ENCODE measurements at regions not wholly inside any gene's neighbourhood (a gene's known extent, or its start where the extent isn't known, plus 50 kb on each side); places are given as distances from the start of the nearest gene placed in this dataset.
"Not testable (repeated sequence)": the region's sequence is repeated elsewhere in the genome, so short reads cannot be mapped to it uniquely, and the experiment has no call there.

DNA sequence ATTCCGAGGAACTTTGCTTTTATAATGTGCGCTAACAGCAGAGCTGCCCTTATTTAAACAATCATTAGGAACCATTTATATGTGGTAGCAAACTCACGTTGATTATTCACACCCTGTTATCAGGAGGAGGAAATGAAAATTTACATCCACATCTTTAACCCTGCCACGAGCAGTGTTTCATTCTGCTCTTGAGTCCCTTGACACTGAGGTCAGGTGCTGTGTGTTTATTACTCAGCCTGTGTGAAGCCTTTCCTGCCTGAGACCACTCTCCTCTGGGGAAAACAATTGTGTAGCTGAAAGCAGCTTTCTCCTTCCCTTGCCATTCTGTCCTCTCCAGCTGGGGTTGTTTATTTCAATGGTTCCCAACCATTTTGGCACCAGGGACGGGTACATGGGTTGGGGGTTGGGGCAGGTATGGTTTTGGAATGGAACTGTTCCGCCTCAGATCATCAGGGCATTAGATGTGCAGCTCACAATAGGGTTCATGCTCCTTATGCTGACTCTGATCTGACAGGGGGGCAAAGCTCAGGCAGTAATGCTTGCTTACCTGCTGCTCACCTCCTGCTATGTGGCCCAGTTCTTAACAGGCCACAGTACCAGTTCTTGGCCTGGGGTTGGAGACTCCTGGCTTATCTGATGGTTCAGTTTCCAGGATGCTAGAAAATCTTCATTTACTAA lies 651.1 kb downstream of the TDRD15 start:
- no peak for DNase-seq (ENCODE audit: low read depth)
- TF ChIP-seq, protein P1, sequence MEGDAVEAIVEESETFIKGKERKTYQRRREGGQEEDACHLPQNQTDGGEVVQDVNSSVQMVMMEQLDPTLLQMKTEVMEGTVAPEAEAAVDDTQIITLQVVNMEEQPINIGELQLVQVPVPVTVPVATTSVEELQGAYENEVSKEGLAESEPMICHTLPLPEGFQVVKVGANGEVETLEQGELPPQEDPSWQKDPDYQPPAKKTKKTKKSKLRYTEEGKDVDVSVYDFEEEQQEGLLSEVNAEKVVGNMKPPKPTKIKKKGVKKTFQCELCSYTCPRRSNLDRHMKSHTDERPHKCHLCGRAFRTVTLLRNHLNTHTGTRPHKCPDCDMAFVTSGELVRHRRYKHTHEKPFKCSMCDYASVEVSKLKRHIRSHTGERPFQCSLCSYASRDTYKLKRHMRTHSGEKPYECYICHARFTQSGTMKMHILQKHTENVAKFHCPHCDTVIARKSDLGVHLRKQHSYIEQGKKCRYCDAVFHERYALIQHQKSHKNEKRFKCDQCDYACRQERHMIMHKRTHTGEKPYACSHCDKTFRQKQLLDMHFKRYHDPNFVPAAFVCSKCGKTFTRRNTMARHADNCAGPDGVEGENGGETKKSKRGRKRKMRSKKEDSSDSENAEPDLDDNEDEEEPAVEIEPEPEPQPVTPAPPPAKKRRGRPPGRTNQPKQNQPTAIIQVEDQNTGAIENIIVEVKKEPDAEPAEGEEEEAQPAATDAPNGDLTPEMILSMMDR (IDR thresholded peaks at IDR 0.05; ENCODE audit: insufficient read depth, low read length): no peak
- no peak overlapping the region for H3K4me3 ChIP-seq (ENCODE audit: low read depth, low read length)

DNA sequence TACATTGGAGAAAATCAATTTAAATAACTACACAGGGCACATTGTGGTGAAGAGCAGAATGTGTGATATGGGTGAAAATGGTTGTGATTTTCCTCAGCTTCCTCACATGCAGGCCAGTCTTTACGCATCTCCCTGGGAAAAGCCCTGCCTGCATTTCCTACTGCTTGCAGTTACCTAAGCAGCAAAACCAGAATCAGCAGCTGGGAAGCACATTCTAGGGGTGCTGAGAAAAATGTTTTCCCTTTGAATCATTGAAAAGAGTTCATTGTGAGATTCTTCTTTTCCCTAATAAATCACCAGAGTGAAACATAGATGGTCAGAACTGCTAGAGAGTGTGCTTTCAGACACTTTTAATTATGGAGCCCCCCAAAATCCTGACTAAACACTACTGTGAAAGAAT lies 656.0 kb downstream of the TDRD15 start:
- no peak overlapping the region for H3K4me3 ChIP-seq (ENCODE audit: low read depth, low read length)
- no peak for DNase-seq (ENCODE audit: low read depth)
- TF ChIP-seq, protein P1 (IDR thresholded peaks at IDR 0.05; ENCODE audit: insufficient read depth, low read length): no peak

DNA sequence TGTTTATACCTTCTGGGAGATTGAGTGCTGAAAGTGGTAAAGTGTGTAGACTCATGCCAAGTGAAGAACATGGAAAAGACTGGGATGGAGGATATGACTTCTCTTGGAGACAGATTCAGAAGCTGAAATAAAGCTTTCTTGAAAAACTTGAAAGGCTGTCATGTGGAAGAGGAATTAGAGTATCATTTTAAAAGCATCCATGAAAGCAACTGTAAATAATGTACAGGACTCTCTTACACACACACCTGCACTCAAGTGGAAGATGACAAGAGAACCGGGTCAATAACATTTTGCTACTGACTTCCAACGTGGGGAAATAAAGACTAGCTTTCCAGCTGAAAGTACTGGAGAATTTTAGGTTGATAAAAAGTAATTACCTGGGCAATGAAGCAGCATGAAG lies 658.2 kb downstream of the TDRD15 start:
- TF ChIP-seq, protein P1 (IDR thresholded peaks at IDR 0.05; ENCODE audit: insufficient read depth, low read length): no peak
- DNase-seq (ENCODE audit: low read depth): no peak
- no peak overlapping the region for H3K4me3 ChIP-seq (ENCODE audit: low read depth, low read length)

DNA sequence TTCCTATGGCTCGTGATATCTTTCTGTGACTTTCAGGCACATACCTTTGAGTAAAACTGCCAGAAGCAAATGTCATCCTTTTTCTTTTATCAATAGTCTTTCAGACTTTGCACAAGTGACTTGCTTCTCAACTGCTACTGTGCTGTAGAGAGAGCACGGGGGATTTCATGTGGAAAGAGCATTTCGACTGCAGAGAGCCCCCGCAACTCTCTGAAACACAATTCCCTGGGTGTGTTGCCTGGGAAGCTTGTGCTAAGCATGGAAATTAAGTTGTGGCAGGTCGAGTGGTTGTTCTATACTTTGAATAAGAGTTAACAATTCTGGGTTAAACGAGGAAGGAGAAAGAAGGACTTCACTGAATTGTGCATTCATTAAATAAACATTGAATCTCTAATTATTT lies 659.1 kb downstream of the TDRD15 start:
- TF ChIP-seq, protein P1 (IDR thresholded peaks at IDR 0.05; ENCODE audit: insufficient read depth, low read length): no peak
- H3K4me3 ChIP-seq (ENCODE audit: low read depth, low read length): no peak overlapping the region
- no peak for DNase-seq (ENCODE audit: low read depth)

DNA sequence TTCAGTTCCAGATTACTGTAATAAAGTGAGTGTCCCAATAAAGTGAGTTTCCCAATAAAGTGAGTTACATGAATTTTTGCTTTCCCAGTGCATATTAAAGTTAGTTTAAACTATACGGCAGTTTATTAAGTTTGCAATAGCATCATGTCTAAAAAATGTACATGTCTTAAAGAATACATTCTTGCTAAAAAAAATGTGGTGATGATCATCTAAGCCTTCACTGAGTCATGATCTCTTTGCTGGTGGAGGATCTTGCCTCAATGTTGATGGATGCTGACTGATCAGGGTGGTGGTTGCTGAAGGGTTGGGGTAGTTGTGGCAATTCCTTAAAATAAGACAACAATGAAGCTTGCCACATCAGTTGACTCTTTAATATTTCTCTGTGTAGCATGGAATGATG lies 664.2 kb downstream of the TDRD15 start:
- H3K4me3 ChIP-seq (ENCODE audit: low read depth, low read length): no peak overlapping the region
- no peak for DNase-seq (ENCODE audit: low read depth)
- TF ChIP-seq, protein P1 (IDR thresholded peaks at IDR 0.05; ENCODE audit: insufficient read depth, low read length): no peak

DNA sequence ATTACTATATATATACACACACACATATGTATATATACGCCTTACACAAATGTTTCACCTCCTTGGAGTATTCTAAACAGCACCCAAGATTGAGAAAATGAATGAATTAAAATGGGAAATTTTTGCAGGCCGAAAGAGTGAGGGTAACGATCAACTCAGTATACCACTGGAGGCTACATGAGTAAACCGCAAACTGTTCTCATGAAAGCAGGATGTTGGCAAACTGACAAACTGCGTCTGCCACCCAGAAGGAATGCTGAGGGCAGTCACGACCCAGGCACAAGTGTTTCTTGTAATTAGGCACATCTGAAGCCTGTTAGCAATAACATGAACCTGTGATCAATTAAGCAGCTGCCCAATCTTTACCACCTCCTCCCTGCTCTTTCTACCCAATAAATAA lies 666.5 kb downstream of the TDRD15 start:
- not testable (repeated sequence) for DNase-seq (ENCODE audit: low read depth); H3K4me3 ChIP-seq (ENCODE audit: low read depth, low read length)

DNA sequence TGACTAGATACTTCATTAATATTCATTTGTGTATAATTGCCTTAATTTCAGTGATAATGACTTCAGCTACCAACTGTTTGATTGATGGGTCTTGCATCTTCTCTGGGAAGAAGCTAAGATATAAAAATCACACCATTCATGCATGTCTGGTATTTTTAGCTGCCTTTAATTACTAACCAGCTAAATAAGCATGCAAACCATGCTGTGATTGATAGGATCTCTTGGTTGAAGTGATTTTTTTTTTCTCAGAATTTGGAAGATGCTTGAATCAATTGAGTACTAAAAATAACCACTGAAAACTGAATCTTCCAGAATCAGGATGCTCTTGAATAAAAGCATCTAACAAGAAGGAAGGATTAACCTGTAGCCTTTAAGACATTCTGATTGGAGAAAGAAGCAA lies 668.8 kb downstream of the TDRD15 start:
- DNase-seq (ENCODE audit: low read depth): no peak
- no peak overlapping the region for H3K4me3 ChIP-seq (ENCODE audit: low read depth, low read length)
- TF ChIP-seq, protein P1 (IDR thresholded peaks at IDR 0.05; ENCODE audit: insufficient read depth, low read length): no peak

Data from fibroblast of the aortic adventitia (primary cell).